Stimulated activated CD8-positive, alpha-beta memory T cell treated with anti-CD3 and anti-CD28 coated beads, Interleukin-4, amount 100 ng/mL, for 48 hours (primary cell): ENCODE measurements at regions not wholly inside any gene's neighbourhood (a gene's known extent, or its start where the extent isn't known, plus 50 kb on each side); places are given as distances from the start of the nearest gene placed in this dataset.

Experiments
- DNase-seq: peaks from one replicate; pipeline ENCODE4 v3.0.0-alpha.2; 2020

- DNase-seq: no peak
Observed at GRCh38 chr3:177724020-177724638, 526.8 kb upstream of the TBL1XR1 start.

DNA sequence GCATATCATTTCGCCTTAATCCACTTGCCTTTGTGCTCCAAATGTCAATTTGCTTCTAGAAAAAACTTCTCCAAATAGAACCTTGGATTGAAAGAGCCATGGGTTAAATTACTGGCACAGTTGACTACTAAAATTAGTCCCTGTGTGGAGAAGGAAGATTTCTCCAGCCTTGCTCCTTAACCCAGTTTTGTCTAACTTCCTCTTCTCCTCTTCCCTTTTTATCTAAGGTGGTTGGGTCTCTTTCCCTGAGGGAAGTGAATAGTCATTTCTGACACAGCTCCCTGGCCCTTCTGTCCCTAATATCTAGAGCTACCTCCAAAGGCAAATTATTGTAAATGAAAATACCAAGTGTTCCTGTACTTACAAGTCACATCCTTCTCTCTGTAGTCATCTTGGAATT, 527.9 kb upstream of the TBL1XR1 start:
- DNase-seq: no peak

GRCh38 chr3:177726807-177727206, 529.5 kb upstream of the TBL1XR1 start:
- no peak for DNase-seq

- no peak for DNase-seq
Observed at GRCh38 chr3:177729956-177730681, 532.8 kb upstream of the TBL1XR1 start.

- DNase-seq: no peak
Observed at GRCh38 chr3:177730814-177731213, 533.5 kb upstream of the TBL1XR1 start.

- DNase-seq: no peak
Observed at GRCh38 chr3:177731644-177732268, 534.5 kb upstream of the TBL1XR1 start.

- DNase-seq: no peak
Observed at GRCh38 chr3:177733233-177733632, 536.0 kb upstream of the TBL1XR1 start.

GRCh38 chr3:177733936-177734335, 536.7 kb upstream of the TBL1XR1 start:
- no peak for DNase-seq

GRCh38 chr3:177735431-177735830, 538.1 kb upstream of the TBL1XR1 start:
- no peak for DNase-seq

DNA sequence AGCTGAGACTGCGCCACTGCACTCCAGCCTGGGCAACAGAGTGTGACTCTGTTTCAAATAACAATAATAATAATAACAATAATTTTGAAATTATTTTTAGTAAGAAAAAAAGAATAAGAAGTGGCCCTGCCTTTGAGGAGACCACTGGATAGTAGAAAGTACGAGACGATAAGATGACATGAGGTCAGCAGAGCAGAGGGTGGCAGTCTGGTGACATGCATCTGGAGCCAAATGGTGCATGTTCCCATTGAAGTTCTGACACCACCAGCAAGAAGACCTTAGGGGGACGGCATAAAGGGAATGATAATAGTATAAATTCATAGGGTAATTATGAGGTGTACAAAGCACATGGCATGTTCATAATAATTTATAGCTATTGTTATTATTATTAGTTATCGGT, 542.2 kb upstream of the TBL1XR1 start:
- DNase-seq: no peak

GRCh38 chr3:177740254-177740653, 543.0 kb upstream of the TBL1XR1 start:
- DNase-seq: no peak

- DNase-seq: no peak
Observed at GRCh38 chr3:177742273-177742672, 545.0 kb upstream of the TBL1XR1 start.

DNA sequence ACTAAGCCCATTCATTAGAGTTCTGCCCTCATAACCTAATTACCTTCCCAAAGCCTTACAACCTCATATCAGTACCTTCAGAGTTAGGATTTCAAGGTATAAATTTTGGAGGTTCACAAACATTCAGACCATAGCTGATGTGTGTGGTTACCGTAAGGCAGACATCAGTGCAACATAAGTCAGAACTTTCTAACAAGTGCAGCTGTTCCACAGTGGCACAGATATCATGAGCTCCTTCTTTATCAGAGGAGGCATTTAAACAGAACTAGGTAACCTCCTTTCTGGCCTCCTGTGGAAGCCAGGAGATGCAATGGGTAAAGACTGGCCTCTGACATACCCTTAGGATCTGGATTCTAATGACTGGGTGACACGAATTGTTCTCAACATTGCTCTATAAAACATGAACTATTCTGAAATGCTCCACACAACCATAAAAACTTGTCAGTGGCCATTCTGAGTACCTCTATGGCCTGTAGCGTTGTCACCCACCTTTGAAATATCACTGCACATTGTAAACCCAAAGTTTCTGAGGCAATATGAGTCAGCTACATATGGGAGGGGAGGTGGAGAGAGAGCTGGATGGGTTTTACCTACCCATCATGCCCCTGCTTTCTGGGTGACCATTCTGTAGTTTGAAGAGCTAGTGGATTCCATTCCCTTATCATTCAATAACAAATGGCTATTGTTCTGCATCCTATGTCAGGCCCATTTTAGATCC, 546.0 kb upstream of the TBL1XR1 start:
- no peak for DNase-seq

DNA sequence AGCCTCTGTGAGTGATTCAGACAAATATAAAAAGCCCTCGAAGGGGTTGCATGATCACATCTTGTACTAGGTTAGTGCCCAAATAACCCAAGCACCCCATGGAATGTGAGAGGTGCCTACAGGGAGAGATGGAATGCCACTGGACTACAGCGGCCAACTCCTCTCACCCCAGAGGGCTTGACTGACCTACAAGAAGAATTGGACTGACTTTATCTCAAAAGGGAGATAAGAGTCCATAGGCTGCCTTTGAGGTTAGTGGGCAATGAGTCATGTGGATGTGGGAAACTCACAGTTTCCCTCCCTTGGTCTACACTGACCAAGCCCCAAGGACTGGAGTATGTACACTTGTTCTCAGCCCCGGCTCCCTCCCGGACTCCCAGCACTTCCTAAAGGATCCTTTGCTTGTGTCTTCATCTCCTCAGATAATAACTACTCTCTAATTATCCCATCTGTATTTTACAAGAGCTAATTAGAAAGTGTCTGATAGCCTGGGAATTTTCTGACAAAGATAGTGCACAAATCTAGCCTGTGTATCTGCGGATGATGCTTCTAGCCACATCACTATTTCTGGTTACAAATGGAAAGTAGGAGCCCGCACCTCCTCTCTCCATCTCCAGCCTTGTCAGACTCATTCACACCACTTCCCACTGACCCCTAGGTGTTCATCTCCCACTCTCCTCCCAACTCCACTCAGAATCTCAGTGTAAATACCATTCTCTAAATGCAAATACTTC, 547.8 kb upstream of the TBL1XR1 start:
- no peak for DNase-seq

GRCh38 chr3:177745607-177746005, 548.3 kb upstream of the TBL1XR1 start:
- DNase-seq: no peak

- no peak for DNase-seq
Observed at GRCh38 chr3:177746337-177746933, 549.2 kb upstream of the TBL1XR1 start.

GRCh38 chr3:177749836-177750235, 552.6 kb upstream of the TBL1XR1 start:
- DNase-seq: no peak

DNA sequence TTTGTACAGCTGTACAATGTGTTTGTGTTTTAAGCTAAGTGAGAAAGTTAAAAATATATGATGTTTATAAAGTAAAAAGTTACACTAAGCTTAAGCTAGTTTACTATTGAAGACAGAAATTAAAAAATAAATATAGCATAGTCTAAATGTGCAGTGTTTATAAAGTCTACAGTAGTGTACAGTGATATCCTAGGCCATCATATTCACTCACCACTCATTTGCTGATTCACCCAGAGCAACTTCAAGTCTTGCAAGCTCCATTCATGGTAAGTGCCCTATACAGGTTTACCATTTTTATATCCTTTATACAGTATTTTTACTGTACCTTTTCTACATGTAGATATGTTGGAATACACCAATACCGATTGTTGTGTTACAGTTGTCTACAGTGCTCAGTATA, 553.2 kb upstream of the TBL1XR1 start:
- DNase-seq: no peak

DNA sequence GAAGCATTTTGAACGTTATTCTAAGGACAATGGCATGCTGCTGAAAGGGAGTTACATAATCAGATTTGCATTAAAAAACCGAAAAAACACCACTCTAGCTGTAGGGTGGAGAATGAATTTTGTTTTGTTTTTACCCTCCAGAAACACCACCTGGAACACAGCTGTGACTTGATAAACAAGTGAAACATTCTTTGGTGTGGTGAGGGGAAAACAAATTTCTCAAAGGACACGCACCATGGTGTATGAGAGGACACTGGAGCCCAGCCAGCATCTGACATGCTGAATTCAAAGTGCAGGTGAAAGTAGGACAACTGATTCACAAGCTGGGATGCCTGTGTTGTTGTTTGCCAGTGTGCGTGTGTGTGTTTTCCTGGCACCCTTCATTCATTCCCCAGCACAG, 554.5 kb upstream of the TBL1XR1 start:
- no peak for DNase-seq

GRCh38 chr3:177752831-177753230, 555.5 kb upstream of the TBL1XR1 start:
- no peak for DNase-seq

DNA sequence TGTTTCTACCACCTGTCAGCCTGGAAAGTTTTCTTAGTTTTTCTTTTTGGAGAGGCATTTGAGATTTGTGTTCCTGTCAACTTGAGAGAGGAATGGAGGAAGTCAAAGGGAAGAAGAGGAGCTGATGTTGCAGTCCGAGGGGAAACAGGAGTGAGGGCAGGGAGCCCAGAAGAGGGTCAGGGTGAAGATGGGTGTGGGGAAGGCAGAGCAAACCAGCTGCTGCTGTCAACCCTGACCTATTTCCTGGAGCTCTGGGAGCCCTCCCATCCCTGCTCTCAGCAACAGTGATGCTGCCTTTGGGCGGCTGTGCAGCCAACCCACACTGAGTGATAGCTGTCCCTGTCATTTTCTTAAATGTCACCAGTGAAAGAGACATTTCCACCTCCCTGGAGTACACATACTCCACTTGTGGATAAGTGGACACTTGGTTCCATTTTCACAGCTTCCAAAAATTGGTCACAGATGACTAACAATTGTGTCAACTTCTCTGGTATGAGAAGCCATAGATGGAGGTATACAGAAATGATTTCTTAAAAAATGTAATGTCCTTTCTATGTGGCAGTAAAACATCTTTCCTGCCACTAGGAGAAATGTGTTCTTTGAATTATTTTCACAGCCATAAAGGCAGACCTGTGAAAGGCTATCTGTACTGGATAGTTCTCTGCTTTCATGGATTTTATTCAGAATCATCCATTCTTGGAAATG, 556.3 kb upstream of the TBL1XR1 start:
- DNase-seq: no peak

DNA sequence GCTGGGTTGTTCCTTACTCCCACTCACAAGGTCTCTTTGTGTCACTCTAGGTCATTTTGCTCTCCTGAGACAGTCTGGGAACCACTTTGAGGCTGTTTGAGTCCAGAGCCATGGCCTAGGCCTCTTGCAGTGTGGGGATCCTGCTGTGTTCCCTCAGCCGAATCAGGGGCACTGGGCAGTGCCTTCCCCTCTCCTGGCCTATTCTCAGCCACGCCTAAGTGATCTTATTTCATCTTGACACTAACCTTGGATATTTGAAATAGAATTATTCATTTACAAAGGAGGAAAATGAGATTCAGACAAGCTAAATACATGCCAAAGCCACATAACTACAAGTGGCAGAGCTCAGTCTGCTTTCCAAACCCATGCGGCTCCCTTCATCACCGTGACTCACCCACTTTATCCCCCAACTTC, 557.2 kb upstream of the TBL1XR1 start:
- no peak for DNase-seq
